ENCODE measurements at regions not wholly inside any gene's neighbourhood (a gene's known extent, or its start where the extent isn't known, plus 50 kb on each side); places are given as distances from the start of the nearest gene placed in this dataset.
"Not testable (repeated sequence)": the region's sequence is repeated elsewhere in the genome, so short reads cannot be mapped to it uniquely, and the experiment has no call there.

DNA sequence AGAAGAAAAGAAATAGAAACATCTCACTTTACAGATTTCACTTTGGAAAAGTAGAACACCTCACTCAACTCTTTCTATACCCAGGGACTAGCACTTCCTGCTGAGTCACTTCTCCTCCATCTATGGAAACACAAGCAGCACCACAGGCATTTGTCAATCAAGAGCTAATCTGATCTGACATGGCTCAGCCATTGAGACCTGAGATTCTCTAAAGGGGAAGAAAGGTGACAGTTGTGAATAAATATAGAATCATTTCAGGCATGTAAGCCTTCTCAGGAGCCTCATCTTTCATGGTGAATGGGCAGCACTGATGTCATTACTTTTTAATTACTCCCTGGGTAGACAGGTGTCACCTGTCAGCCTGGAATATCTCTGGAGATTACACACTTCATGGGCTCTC lies 559.8 kb downstream of the HINT1 start:
- no peak for TF ChIP-seq POLR2A (IDR thresholded peaks at IDR 0.05)
- TF ChIP-seq, protein P1, sequence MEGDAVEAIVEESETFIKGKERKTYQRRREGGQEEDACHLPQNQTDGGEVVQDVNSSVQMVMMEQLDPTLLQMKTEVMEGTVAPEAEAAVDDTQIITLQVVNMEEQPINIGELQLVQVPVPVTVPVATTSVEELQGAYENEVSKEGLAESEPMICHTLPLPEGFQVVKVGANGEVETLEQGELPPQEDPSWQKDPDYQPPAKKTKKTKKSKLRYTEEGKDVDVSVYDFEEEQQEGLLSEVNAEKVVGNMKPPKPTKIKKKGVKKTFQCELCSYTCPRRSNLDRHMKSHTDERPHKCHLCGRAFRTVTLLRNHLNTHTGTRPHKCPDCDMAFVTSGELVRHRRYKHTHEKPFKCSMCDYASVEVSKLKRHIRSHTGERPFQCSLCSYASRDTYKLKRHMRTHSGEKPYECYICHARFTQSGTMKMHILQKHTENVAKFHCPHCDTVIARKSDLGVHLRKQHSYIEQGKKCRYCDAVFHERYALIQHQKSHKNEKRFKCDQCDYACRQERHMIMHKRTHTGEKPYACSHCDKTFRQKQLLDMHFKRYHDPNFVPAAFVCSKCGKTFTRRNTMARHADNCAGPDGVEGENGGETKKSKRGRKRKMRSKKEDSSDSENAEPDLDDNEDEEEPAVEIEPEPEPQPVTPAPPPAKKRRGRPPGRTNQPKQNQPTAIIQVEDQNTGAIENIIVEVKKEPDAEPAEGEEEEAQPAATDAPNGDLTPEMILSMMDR (IDR thresholded peaks at IDR 0.05): no peak
- no peak for DNase-seq
- no peaks in the 10 kb centered on the region for H3K27me3 ChIP-seq
- no peaks in the 10 kb centered on the region for H3K36me3 ChIP-seq
- no peak overlapping the region for H3K4me3 ChIP-seq (replicated peaks in 1 of 3)
- H3K4me1 ChIP-seq: no peaks in the 10 kb centered on the region
- H3K27ac ChIP-seq: no peak overlapping the region
- intact Hi-C loops (cut with DNase I): no loop called here
- no peaks in the 10 kb centered on the region for H3K9me3 ChIP-seq

DNA sequence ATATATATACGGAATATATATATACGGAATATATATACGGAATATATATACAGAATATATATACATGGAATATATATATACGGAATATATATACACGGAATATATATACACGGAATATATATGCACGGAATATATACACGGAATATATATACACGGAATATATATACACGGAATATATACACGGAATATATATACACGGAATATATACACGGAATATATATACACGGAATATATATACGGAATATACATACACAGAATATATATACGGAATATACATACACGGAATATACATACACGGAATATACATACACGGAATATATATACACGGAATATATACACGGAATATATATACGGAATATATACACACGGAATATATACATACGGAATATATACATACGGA lies 568.4 kb downstream of the HINT1 start:
- H3K36me3 ChIP-seq; H3K27me3 ChIP-seq; H3K4me1 ChIP-seq; intact Hi-C loops (cut with DNase I); DNase-seq; H3K9me3 ChIP-seq; H3K27ac ChIP-seq; H3K4me3 ChIP-seq (replicated peaks in 1 of 3): not testable (repeated sequence)
- WGBS, 2 donors: 96 to 97% methylated on average over 25 of the region's 25 CpGs

DNA sequence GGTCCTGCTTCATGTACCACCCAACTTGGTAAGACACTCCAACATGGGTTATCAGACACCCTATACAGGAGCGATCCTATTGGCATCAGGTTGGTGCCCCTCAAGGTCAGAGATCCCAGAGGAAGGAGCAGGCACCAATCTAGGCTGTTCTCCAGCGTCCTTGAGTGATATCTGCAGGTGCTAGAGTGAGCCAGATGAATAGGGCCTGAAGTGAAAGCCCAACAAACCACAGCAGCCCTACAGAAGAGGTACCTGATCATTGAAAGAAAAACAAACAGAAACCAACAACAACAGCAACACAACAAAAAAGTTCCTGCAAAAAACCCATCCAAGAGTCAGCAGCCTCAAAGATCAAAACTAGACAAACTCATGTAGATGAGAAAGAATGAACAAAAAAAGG lies 584.8 kb downstream of the HINT1 start:
- H3K4me1 ChIP-seq: no peaks in the 10 kb centered on the region
- TF ChIP-seq, protein P1 (IDR thresholded peaks at IDR 0.05): no peak
- no peak for TF ChIP-seq POLR2A (IDR thresholded peaks at IDR 0.05)
- intact Hi-C loops (cut with DNase I): no loop called here
- H3K36me3 ChIP-seq: no peaks in the 10 kb centered on the region
- DNase-seq: no peak
- H3K9me3 ChIP-seq: no peaks in the 10 kb centered on the region
- no peak overlapping the region for H3K4me3 ChIP-seq (replicated peaks in 1 of 3)
- WGBS, 2 donors: 74 to 75% methylated on average over 2 of the region's 2 CpGs
- no peak overlapping the region for H3K27ac ChIP-seq
- H3K27me3 ChIP-seq: no peaks in the 10 kb centered on the region

DNA sequence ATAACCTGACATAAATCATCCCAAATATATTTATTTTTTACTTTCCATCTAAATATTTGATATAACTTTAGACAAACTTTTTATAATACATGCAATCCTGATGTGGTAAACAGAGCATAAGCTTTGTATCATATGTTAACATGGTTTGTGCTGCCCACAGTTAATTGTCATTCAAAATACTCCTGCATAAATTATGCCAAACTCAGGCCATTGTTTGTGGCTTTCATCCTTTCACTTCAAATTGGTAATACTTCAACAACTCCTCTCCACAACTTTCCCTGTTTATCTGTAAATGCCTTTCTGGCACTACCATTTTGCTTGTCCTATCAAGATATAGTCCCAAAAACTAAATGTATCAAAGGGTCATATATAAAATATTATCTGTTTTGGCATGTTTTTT lies 586.7 kb downstream of the HINT1 start:
- Histone ChIP-seq H3K9me3 (no peaks in the 10 kb centered on the region), H3K36me3 (no peaks in the 10 kb centered on the region), H3K27me3 (no peaks in the 10 kb centered on the region), H3K27ac (no peak overlapping the region), H3K4me3 (replicated peaks in 1 of 3) (no peak overlapping the region), H3K4me1 (no peaks in the 10 kb centered on the region)
- TF ChIP-seq, protein P1 (IDR thresholded peaks at IDR 0.05): no peak
- TF ChIP-seq POLR2A (IDR thresholded peaks at IDR 0.05): no peak
- DNase-seq: no peak
- intact Hi-C loops (cut with DNase I): no loop called here

DNA sequence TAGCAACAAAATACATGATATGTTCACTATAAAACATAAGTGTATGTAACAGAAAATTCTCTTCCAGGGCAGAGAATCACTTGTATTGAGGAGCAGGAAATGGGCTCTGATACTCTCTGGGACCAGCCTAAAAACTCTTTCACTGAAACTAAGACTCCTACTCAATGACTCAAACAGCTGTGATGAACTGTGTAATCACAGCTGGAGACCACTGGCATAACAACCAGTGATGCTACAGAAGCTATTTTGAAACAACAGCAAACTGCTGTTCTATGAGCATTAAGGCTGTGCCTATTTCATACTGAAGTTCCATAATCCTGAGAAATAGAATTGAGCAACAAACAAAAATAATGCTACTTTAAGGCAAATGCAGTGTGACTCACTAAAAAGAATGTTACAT lies 594.0 kb downstream of the HINT1 start:
- intact Hi-C loops (cut with DNase I): no loop called here
- H3K4me1 ChIP-seq: no peaks in the 10 kb centered on the region
- no peaks in the 10 kb centered on the region for H3K27me3 ChIP-seq
- no peak for TF ChIP-seq POLR2A (IDR thresholded peaks at IDR 0.05)
- TF ChIP-seq, protein P1 (IDR thresholded peaks at IDR 0.05): no peak
- DNase-seq: no peak
- H3K27ac ChIP-seq: no peak overlapping the region
- H3K36me3 ChIP-seq: no peaks in the 10 kb centered on the region
- no peaks in the 10 kb centered on the region for H3K9me3 ChIP-seq
- no peak overlapping the region for H3K4me3 ChIP-seq (replicated peaks in 1 of 3)

DNA sequence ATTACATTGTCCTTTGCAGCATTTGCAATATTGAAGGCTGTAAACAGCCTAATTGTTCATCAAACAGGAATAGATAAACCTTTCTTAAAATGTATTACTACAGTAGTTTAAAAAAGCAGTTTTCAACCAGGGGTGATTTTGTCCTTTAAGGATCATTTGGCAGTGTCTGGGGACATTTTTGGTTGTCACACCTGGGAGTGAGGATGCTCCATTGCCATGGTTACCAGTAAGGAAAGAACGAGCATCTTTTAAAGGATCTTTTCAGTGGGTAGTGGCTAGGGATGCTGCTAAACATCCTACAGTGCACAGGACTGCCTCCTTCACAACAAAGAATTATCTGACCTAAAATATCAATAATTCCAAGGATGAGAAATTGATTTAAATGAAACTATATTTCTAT lies 596.3 kb downstream of the HINT1 start:
- no peak overlapping the region for H3K4me3 ChIP-seq (replicated peaks in 1 of 3)
- WGBS, 2 donors: 68 to 77% methylated on average over 1 of the region's 1 CpG
- TF ChIP-seq POLR2A (IDR thresholded peaks at IDR 0.05): no peak
- TF ChIP-seq, protein P1 (IDR thresholded peaks at IDR 0.05): no peak
- H3K9me3 ChIP-seq: no peaks in the 10 kb centered on the region
- no peak overlapping the region for H3K27ac ChIP-seq
- intact Hi-C loops (cut with DNase I): no loop called here
- no peaks in the 10 kb centered on the region for H3K4me1 ChIP-seq
- no peaks in the 10 kb centered on the region for H3K36me3 ChIP-seq
- H3K27me3 ChIP-seq: no peaks in the 10 kb centered on the region
- DNase-seq: no peak

Measured in thyroid gland (tissue), 4 donors.